HEK293 (cell line): ENCODE measurements at regions not wholly inside any gene's neighbourhood (a gene's known extent, or its start where the extent isn't known, plus 50 kb on each side); places are given as distances from the start of the nearest gene placed in this dataset.

Experiments
- CTCF ChIP-seq: fragments of 450-650 bp; formaldehyde crosslinking; IDR thresholded peaks from 2 replicates; pipeline ENCODE4 v1.5.1; 2016; ENCODE audit warnings: missing biosample characterization, missing genetic modification characterization
- REPIN1 ChIP-seq: fragments of 450-650 bp; formaldehyde crosslinking; IDR thresholded peaks from 2 replicates; pipeline ENCODE4 v1.5.1; 2017; ENCODE audit warnings: missing biosample characterization, missing genetic modification characterization, low read depth
- REST ChIP-seq: fragments of 450-650 bp; formaldehyde crosslinking; IDR thresholded peaks from 2 replicates; pipeline ENCODE4 v1.5.1; 2016; ENCODE audit warnings: missing biosample characterization, missing genetic modification characterization
- ZBTB49 ChIP-seq: fragments of 450-650 bp; formaldehyde crosslinking; IDR thresholded peaks from 2 replicates; pipeline ENCODE4 v1.5.1; 2016; ENCODE audit warnings: missing biosample characterization, missing genetic modification characterization, low read depth
- ZNF600 ChIP-seq: fragments of 450-650 bp; formaldehyde crosslinking; IDR thresholded peaks from 2 replicates; pipeline ENCODE4 v1.5.1; 2016; ENCODE audit warnings: missing biosample characterization, missing genetic modification characterization
- ZNF707 ChIP-seq: fragments of 450-650 bp; formaldehyde crosslinking; IDR thresholded peaks from 2 replicates; pipeline ENCODE4 v1.5.1; 2016; ENCODE audit warnings: missing biosample characterization, missing genetic modification characterization
- ZNF830 ChIP-seq: fragments of 450-650 bp; IDR thresholded peaks from 2 replicates; pipeline ENCODE4 v1.5.0; 2018; ENCODE audit warnings: missing biosample characterization, missing genetic modification characterization, low read depth, mild to moderate bottlenecking, moderate library complexity

GRCh38 chr5:86008704-86009103, 609.0 kb upstream of the COX7C start:
- TF ChIP-seq REPIN1 (tag by site-specific recombination) = no peak
- no peak for TF ChIP-seq CTCF
- TF ChIP-seq REST (tag by site-specific recombination) = no peak
- no peak for TF ChIP-seq ZNF600 (tag by site-specific recombination)
- TF ChIP-seq ZNF707 (tag by site-specific recombination) = no peak
- TF ChIP-seq ZBTB49 = no peak
- TF ChIP-seq ZNF830 (tag by site-specific recombination) = no peak
